ENCODE measurements at regions not wholly inside any gene's neighbourhood (a gene's known extent, or its start where the extent isn't known, plus 50 kb on each side); places are given as distances from the start of the nearest gene placed in this dataset.

DNA sequence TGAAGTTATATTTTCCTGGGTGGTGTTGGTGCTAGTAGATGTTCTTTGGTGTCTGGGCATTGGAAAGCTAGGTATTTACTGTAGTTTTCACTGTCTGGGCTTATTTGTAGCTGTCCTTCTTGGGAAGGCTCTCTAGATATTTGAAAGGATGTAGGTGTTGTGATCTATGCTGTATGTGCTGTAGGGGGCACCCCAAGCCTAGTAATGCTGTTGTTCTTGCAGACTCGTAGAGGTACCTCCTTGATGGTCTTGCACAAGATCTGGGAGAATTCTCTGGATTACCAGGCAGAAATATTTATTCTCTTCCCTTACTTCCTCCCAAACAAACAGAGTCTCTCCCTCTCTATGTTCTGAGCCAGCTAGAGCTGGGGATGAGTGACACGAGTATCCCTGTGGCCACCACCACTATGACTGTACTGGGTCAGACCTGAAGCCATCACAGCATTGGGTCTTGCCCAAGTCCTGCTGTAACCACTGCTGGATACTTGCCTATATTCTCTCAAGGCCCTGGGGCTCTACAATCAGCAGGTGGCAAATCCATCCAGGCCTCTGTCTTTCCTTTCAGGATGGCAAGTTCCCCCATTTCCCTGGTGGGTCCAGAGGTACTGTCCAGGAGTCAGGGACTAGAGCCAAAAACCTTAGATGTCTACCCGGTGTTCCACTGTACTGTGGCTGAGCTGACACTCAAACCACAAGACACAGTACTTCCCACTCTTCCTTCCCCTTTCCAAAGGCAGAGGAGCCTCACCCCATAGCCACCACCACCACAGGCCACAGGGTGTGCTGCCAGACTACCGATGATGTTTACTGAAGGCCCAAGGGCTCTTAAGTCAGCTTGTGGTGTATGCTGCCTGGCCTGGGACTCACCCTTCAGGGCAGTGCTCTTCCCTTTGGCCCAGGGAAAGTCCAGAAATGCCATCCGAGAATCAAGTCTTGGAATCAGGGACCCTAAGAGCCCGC, 195.2 kb upstream of the DPPA4 start:
- intact Hi-C loops (cut with DNase I, micrococcal nuclease): loop anchor here in 1 of 2 donors (10.0 kb wide), 1 partner anchor 782 kb away; no protein-coding TSS in a partner anchor
- peak; percentile 44 for ATAC-seq
- DNase-seq: peak in 1 of 2 donors; percentile 36

DNA sequence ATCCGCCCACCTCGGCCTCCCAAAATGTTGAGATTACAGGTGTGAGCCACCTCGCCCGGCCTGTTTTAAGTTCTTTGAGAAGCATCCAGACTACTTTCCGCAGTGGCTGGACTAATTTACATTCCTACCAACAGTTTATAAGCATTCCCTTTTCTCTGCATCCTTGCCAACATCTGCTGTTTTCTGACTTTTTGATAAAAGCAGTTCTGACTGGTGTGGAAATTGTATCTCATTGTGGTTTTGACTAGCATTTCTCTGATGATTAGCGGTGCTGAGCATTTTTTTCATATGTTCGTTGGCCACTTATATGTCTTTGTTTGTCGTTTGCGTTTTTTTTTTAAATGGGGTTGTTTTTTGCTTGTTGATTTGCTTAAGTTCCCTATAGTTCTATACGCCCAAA, 208.4 kb upstream of the DPPA4 start:
- no peak for DNase-seq
- intact Hi-C loops (cut with DNase I, micrococcal nuclease): no loop called here
- ATAC-seq: no peak

DNA sequence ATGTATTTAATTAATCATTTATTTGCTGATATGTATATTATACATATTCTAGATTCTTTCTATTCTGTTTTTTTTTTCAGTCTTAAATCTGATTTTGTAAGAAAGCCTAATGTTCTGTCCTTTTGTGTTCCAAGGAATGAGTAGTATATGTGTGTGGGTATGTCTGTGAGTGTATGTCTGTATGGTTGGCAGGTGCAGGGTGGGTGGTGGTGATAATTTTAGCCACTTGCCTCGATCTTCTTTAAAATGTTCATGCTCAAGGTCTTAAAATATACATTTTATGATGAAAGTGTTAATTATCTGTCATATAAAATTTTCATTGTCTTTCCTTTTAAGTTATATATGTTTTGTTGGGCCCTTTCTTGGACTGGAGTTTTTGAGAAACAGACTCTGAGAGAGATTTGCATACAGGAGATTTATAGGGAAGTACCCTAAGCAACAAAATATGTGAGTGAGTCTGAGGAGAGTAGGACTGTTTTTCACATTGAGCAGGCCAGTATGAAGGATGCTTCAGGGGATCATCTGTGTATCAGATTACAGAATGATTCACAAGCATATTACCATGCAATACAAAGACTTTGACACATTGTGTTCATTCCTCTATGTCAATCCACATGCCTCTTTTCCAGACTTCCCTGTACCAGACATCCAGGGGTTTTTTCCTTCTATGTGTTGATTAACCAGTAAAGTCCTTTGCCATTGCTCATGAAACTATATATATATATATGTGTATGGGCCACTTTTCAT, 211.0 kb upstream of the DPPA4 start:
- intact Hi-C loops (cut with DNase I, micrococcal nuclease): no loop called here
- ATAC-seq (no peak), DNase-seq (no peak)

DNA sequence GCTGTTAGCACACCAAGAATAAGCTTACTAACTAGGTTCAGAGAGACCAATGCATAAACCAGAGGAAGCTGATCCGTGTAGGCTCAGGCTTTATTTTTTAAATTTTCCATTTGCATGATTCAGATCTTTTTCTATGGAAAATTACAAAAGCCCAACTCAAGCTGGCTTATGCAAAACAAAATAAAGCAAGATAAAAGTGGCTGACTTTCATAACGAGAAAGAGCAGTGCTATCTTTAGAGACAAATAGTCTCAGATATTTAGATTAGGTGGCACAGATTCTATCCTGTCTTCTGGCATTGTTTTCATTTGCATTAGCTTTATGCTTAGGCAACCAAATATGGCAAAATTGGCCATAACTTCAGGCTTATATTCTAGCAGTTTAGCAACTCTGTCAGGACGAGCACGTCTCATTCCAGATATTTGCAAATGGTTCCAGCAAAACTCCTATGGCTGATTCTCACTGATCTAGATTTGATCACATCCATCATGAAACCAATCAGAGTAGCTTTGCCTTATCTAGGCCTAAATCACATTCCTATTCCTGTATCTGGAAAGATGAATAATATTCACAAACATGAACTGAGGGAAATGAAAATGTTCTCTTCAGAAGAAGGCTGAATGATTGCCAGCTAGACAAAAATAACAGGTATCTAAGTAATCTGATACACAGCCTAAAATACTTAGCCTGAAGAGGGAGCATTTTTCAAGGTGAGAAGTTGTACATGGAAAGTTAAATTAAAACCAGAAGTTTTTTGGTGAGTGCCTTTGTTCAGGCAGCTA, 216.4 kb upstream of the DPPA4 start:
- ATAC-seq: no peak
- intact Hi-C loops (cut with DNase I, micrococcal nuclease): no loop called here
- DNase-seq: no peak

DNA sequence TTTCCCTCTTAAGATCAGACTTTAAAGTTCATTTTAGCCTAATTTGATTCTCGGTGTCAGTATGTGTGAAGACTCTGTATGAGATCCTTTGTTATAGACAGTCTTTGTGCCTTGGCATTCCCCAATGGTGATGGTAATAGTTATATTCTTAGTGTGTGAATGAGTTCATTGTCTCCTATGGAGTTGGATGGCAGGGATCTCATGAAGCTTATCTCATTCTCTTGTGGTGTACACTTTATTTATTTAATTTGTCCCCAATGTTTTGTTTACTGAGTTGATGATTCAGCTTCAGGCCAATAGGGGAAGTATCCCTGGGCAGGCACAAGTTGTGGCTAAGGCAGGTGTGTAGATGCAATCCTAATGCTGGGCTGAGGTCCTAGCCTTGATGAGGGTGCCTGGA, 222.0 kb upstream of the DPPA4 start:
- ATAC-seq (no peak), DNase-seq (no peak)
- intact Hi-C loops (cut with DNase I, micrococcal nuclease): no loop called here

DNA sequence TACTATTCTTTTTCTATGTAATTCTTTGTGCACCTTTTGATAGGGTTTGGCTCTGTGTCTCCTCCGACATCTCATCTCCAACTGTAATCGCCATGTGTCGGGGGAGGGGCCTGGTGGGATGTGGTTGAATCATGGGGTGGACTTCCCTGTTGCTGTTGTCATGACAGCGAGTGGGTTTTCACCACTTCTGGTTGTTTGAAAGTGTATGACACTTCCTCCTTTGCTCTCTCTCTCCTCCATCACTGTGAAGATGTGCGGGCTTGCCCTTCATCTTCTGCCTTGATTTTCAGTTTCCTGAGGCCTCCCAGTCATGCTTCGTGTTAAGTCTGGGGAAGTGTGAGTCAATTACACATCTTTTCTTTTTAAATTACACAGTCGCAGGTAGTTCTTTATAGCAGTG, 225.8 kb upstream of the DPPA4 start:
- DNase-seq: no peak
- intact Hi-C loops (cut with DNase I, micrococcal nuclease): no loop called here
- ATAC-seq: no peak

DNA sequence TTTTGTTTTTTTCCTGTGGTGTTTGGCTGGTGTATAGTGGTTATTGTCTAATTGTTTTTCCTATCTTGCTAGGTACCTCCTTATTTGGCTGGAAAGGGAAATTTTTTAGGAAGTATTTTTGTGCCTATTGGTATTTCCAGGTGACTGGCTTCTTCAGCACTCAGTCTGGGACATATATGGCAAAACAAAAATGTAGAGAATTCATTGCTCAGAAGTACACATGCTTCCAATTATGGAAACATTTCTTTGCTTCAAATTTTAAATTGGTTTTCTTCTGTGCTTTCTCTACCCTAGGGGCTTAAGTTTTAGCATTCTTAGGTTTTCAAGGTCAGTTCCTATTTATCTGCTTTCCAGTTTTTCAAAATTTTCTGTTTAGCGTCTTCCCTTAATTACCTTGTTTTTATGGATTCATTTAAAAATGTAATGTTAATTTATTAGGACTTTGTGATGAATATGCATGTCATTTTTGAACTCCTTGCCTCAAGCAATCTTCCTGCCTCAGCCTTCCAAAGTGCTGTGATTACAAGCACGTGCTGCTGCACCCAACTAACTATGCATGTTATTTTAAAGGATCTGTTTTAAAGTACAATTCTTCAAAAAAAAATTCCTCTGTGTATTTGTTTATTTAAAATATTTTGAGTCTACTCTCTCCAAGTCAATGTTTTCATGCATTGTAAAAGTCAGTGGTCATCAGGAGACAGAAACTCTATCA, 231.9 kb upstream of the DPPA4 start:
- no peak for ATAC-seq
- intact Hi-C loops (cut with DNase I, micrococcal nuclease): no loop called here
- DNase-seq: no peak

DNA sequence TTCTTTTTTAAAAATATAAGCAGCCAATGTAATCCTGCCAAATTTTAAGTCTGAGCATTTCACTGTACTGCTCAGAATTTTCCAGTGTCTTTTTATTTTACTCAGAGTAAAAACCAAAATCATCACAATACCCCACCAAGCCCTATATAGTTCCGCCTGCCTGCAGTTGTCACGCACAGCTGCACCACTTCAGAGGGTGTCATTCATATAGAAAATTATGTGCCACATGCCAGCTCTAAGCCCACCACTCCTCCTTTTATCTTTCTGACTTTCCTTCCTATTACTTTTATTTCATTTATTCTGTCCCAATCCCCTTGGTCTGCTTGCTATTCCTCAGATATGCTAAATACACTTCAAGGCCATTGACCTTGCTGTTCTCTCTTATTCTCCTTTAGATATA, 233.1 kb upstream of the DPPA4 start:
- ATAC-seq (no peak), DNase-seq (no peak)
- intact Hi-C loops (cut with DNase I, micrococcal nuclease): no loop called here

DNA sequence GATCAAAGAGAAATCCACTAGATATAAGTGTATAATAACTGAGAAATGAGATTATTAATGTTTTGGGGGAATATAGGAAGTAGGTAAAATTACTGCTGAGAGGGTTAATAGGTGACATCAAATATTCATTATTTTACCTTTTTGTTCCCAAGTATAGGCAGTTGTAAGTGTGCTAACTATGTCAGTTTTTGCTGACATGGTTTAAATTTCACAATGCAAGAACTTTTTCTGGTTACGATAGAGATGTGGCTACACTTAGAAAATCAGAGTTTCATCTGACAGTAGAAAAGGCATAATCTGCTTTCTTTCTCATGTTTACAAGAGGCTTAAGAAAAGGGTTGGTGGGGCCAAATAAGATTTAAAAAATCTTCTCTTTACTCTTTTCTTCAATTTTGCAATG, 235.0 kb upstream of the DPPA4 start:
- ATAC-seq: no peak
- no peak for DNase-seq
- intact Hi-C loops (cut with DNase I, micrococcal nuclease): no loop called here

DNA sequence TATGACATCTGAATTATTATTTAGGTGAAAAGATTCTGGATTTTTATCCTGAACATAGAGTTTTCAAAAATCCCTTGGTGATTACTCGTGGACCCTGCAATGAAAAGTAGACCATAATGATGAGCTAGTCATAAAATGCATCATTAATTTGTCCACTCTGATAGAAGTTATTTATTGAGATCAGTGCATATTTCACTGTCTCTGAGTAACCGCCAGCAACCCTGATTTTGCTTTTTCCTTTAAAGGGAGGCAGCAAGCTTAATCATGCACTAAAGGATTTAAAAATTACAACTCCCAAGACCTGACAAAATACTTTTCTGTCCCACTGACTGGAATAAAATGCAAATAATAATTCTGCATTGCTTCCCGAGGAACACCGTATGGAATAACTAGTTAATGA, 259.6 kb upstream of the DPPA4 start:
- ATAC-seq (no peak), DNase-seq (no peak)
- intact Hi-C loops (cut with DNase I, micrococcal nuclease): no loop called here

DNA sequence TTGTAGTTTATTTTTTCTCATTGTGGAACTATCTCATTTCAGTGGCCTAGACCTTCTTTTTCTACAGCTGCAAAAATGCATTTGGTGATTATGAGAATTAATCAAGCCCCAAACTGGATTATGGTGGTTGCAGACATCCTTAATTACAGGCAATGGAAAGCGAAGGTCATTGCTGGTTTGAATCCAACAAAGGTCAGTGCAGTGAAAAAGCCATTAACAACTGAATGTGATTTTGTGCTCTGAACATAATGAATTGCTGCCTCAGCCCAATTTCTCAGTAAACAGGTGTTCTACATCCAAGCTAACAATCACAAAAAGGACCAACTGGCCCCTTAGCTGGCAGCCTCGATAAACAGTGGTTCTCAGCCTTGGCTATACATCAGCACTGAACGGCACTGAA, 260.1 kb upstream of the DPPA4 start:
- no peak for DNase-seq
- intact Hi-C loops (cut with DNase I, micrococcal nuclease): no loop called here
- ATAC-seq: no peak

DNA sequence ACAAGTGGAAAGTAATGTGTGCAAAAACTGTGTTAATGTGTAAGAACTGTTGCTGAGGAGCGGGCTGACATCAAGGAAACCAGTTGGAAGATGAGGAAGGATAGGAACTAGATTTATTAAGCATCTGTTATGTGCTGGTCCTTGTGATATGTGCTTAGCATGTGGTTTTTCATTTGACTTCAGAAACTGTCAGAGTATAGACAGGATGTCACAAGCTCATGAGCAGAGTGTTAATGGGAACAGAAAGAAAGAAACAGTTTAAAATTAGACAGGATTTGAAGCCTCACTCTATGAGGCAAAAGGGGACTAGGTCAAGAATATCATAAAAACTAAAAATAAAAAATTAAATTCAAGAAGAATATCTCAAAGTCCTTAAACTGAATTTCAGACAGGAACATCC, 270.6 kb upstream of the DPPA4 start:
- intact Hi-C loops (cut with DNase I, micrococcal nuclease): no loop called here
- no peak for DNase-seq
- no peak for ATAC-seq

DNA sequence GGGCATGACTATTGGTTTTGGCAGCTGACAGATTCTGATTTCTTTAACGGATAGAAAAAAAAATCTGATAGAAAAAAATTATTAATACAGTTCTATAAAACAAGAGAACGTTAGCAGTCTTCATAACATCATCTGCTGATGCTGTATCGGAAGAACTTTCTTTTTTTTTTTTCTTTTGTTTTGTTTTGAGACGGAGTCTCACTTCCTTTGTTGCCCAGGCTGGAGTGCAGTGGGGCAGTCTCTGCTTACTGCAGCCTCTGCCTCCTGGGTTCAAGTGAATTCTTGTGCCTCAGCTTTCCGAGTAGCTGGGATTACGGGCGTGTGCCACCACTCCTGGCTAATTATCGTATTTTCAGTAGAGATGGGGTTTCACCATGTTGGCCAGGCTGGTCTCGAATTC, 271.2 kb upstream of the DPPA4 start:
- intact Hi-C loops (cut with DNase I, micrococcal nuclease): no loop called here
- ATAC-seq: no peak
- DNase-seq: no peak

DNA sequence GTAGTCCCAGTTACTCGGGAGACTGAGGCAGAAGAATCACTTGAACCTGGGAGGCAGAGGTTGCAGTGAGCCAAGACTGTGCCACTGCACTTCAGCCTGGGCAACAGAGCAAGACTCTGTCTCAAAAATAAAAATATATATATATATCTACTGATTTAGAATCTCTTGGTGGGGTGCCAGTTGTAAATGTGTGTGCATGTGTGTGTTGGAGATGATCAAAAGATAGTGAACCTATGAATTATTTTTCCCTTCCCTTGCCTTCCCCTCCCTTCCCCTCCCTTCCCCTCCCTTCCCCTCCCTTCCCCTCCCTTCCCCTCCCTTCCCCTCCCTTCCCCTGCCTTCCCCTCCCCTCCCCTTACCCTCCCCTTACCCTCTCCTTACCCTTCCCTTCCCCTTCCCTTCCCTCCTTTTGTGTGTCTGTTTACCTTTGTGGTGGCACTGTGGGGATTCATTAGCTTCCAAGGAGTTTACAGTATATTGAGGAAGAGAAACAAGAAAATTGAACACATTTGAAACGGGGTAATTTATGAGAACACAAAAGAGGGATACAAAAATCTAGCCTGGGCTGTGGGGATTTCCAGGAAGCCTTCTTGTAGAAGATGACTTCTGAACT, 281.5 kb upstream of the DPPA4 start:
- DNase-seq (no peak), ATAC-seq (no peak)
- intact Hi-C loops (cut with DNase I, micrococcal nuclease): no loop called here

DNA sequence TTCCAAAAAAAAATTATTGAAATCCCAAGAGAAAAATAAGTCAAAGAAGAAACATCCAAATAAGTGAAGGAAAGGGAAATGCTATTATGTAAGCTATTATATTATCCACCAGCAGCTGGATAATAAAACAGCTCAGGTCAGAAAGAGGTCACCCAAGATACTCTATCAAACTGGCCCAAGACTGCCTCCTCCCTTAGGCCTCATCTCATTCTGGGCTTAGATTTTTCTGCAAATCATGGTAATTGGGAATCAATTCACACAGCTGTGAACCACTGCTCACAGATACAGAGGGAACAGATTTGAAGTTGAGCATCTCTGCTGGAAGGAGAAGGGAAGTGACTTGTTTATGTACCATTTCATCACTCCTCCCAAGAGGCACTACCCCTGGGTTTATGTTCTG, 294.6 kb upstream of the DPPA4 start:
- DNase-seq: no peak
- no peak for ATAC-seq
- intact Hi-C loops (cut with DNase I, micrococcal nuclease): no loop called here

DNA sequence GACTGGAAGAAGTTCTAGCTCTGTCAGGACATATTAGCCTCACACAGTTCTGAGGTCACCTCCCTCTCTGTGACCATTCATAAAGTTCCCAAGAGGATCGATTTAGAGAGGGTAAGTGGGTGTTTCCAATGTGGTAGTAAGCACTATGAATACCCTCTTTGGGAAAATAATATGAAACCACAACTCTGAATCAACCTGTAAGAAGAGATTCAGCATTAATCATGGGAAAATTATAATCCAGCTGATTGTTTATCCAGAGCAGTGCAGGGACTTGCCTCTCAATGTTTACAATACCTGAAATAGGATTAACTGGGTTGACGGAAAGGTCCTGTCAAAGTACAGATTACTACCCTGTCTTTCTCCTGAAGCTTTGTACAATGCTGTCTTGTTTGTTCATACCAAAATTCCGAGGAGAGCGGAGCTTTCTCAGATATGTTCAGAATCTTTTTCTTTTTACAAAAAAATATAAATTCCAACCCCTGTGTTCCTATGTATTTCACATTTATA, 302.9 kb upstream of the DPPA4 start:
- intact Hi-C loops (cut with DNase I, micrococcal nuclease): no loop called here
- no peak for DNase-seq
- no peak for ATAC-seq

DNA sequence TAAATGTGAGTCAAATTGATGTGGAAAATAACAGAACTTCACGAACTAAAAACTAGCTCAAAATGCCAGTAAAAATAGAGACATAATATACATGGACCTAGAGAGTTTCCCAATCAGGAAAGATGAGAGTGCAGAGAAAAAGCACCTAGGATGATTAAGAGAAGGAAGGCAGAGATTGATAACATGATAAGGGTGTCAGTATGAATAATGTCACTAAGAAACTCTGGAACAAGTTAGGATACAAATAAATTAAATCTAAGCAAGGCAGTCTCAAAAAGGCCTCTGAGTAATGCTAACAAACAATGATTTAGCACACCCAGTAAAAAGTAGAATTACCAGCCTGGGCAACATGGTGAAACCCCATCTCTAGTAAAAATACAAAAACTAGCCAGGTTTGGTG, 304.7 kb upstream of the DPPA4 start:
- no peak for DNase-seq
- ATAC-seq: no peak
- intact Hi-C loops (cut with DNase I, micrococcal nuclease): no loop called here

DNA sequence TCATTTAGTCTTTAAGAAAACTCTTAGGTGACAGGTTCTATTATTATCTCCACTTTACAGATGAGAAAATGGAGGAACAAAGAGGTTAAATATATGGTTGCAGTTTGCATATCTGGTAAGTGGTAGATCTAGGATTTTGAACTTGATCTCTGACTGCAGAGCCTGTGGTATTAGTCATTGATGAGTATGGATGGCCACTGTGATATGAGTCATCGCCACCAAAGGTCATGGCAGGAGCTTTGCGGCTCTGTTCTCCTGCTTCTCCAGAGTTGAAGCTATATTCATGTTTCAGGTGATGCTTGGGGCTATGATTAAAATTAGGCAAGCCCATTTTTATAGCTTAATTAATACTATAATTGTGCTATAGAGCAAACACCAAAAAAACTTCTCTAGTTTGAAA, 306.2 kb upstream of the DPPA4 start:
- ATAC-seq (no peak), DNase-seq (no peak)
- intact Hi-C loops (cut with DNase I, micrococcal nuclease): no loop called here
